ENCODE measurements at regions not wholly inside any gene's neighbourhood (a gene's known extent, or its start where the extent isn't known, plus 50 kb on each side); places are given as distances from the start of the nearest gene placed in this dataset.

- ATAC-seq (ENCODE audit: low read depth) (no peak), DNase-seq (ENCODE audit: low spot score) (no peak)
- no peak overlapping the region for H3K4me3 ChIP-seq (ENCODE audit: severe bottlenecking)
- H3K36me3 ChIP-seq (ENCODE audit: low read depth) = no peaks in the 10 kb centered on the region
- H3K9me3 ChIP-seq (ENCODE audit: severe bottlenecking) = no peaks in the 10 kb centered on the region
- H3K27me3 ChIP-seq (ENCODE audit: insufficient read depth, poor library complexity, severe bottlenecking) = no peaks in the 10 kb centered on the region
- H3K27ac ChIP-seq (ENCODE audit: poor library complexity, severe bottlenecking) = no peak overlapping the region
- H3K4me1 ChIP-seq (ENCODE audit: insufficient read depth, poor library complexity, severe bottlenecking) = no peaks in the 10 kb centered on the region
- no peak for TF ChIP-seq CTCF (IDR thresholded peaks at IDR 0.05; ENCODE audit: poor library complexity, severe bottlenecking)
Observed at GRCh38 chr12:64931321-64931720, 106.9 kb downstream of the TBC1D30 start.

GRCh38 chr12:64931981-64932380 lies 107.5 kb downstream of the TBC1D30 start:
- H3K36me3 ChIP-seq (ENCODE audit: low read depth) = no peaks in the 10 kb centered on the region
- H3K9me3 ChIP-seq (ENCODE audit: severe bottlenecking) = no peaks in the 10 kb centered on the region
- H3K4me1 ChIP-seq (ENCODE audit: insufficient read depth, poor library complexity, severe bottlenecking) = no peaks in the 10 kb centered on the region
- no peak overlapping the region for H3K27ac ChIP-seq (ENCODE audit: poor library complexity, severe bottlenecking)
- ATAC-seq (ENCODE audit: low read depth) = no peak
- no peak overlapping the region for H3K4me3 ChIP-seq (ENCODE audit: severe bottlenecking)
- no peaks in the 10 kb centered on the region for H3K27me3 ChIP-seq (ENCODE audit: insufficient read depth, poor library complexity, severe bottlenecking)
- TF ChIP-seq CTCF (IDR thresholded peaks at IDR 0.05; ENCODE audit: poor library complexity, severe bottlenecking) = no peak
- DNase-seq (ENCODE audit: low spot score) = no peak

GRCh38 chr12:64933791-64934190 lies 109.3 kb downstream of the TBC1D30 start:
- H3K4me3 ChIP-seq (ENCODE audit: severe bottlenecking) = no peak overlapping the region
- H3K27me3 ChIP-seq (ENCODE audit: insufficient read depth, poor library complexity, severe bottlenecking) = no peaks in the 10 kb centered on the region
- H3K4me1 ChIP-seq (ENCODE audit: insufficient read depth, poor library complexity, severe bottlenecking) = no peaks in the 10 kb centered on the region
- ATAC-seq (ENCODE audit: low read depth) (no peak), DNase-seq (ENCODE audit: low spot score) (no peak)
- no peaks in the 10 kb centered on the region for H3K36me3 ChIP-seq (ENCODE audit: low read depth)
- TF ChIP-seq CTCF (IDR thresholded peaks at IDR 0.05; ENCODE audit: poor library complexity, severe bottlenecking) = no peak
- H3K27ac ChIP-seq (ENCODE audit: poor library complexity, severe bottlenecking) = no peak overlapping the region
- no peaks in the 10 kb centered on the region for H3K9me3 ChIP-seq (ENCODE audit: severe bottlenecking)

GRCh38 chr12:64937452-64937851 lies 113.0 kb downstream of the TBC1D30 start:
- H3K27ac ChIP-seq (ENCODE audit: poor library complexity, severe bottlenecking) = no peak overlapping the region

GRCh38 chr12:64938179-64938578 lies 113.7 kb downstream of the TBC1D30 start:
- Histone ChIP-seq H3K4me3 (ENCODE audit: severe bottlenecking) (no peak overlapping the region), H3K36me3 (ENCODE audit: low read depth) (no peaks in the 10 kb centered on the region), H3K9me3 (ENCODE audit: severe bottlenecking) (no peaks in the 10 kb centered on the region), H3K27me3 (ENCODE audit: insufficient read depth, poor library complexity, severe bottlenecking) (no peaks in the 10 kb centered on the region), H3K4me1 (ENCODE audit: insufficient read depth, poor library complexity, severe bottlenecking) (no peaks in the 10 kb centered on the region), H3K27ac (ENCODE audit: poor library complexity, severe bottlenecking) (no peak overlapping the region)
- TF ChIP-seq CTCF (IDR thresholded peaks at IDR 0.05; ENCODE audit: poor library complexity, severe bottlenecking) = no peak
- DNase-seq (ENCODE audit: low spot score) = no peak
- ATAC-seq (ENCODE audit: low read depth) = no peak

More at GRCh38 chr12:64937452-64937851, 113.0 kb downstream of the TBC1D30 start:
- Histone ChIP-seq H3K27me3 (ENCODE audit: insufficient read depth, poor library complexity, severe bottlenecking) (no peaks in the 10 kb centered on the region), H3K9me3 (ENCODE audit: severe bottlenecking) (no peaks in the 10 kb centered on the region), H3K4me1 (ENCODE audit: insufficient read depth, poor library complexity, severe bottlenecking) (no peaks in the 10 kb centered on the region), H3K36me3 (ENCODE audit: low read depth) (no peaks in the 10 kb centered on the region), H3K4me3 (ENCODE audit: severe bottlenecking) (no peak overlapping the region)
- no peak for ATAC-seq (ENCODE audit: low read depth)
- no peak for DNase-seq (ENCODE audit: low spot score)
- TF ChIP-seq CTCF (IDR thresholded peaks at IDR 0.05; ENCODE audit: poor library complexity, severe bottlenecking) = no peak
